Bronchial epithelial cell (primary cell): ENCODE measurements at regions not wholly inside any gene's neighbourhood (a gene's known extent, or its start where the extent isn't known, plus 50 kb on each side); places are given as distances from the start of the nearest gene placed in this dataset.

Source experiments
- DNase-seq: peaks from one replicate; pipeline ENCODE4 v3.0.0-alpha.2; 2010; ENCODE audit warnings: low read depth
- FAIRE-seq: peaks from 2 replicates; lab custom pipeline; 2011; peaks lifted over from hg19 to GRCh38; lab: Jason Lieb, UNC
- H3K27me3 ChIP-seq: 2 replicates; pipeline ENCODE4 v1.5.1; 2011; ENCODE audit warnings: low read length; ENCODE audit not compliant: control insufficient read depth, insufficient read depth
- H3K36me3 ChIP-seq: 2 replicates; pipeline ENCODE4 v1.5.1; 2011; ENCODE audit warnings: low read length; ENCODE audit not compliant: control insufficient read depth, insufficient read depth
- H3K4me3 ChIP-seq: 2 replicates; pipeline ENCODE4 v1.5.1; 2011; ENCODE audit warnings: mild to moderate bottlenecking, low read depth, low read length, control low read depth
- CTCF ChIP-seq: IDR thresholded peaks from 2 replicates; pipeline ENCODE4 v1.5.1; 2011; ENCODE audit warnings: mild to moderate bottlenecking, moderate library complexity, low read length, control low read depth, inconsistent platforms; ENCODE audit not compliant: insufficient read depth, severe bottlenecking

- DNase-seq (no peak), FAIRE-seq (peak; percentile 13)
- Histone ChIP-seq H3K36me3 (no peaks in the 10 kb centered on the region), H3K27me3 (no peaks in the 10 kb centered on the region), H3K4me3 (no peak overlapping the region)
- no peak for TF ChIP-seq CTCF
Measured at GRCh38 chr2:128371648-128372345, 53.1 kb upstream of the HS6ST1 start.

- FAIRE-seq = no peak
Measured at GRCh38 chr2:128372621-128373341, 54.1 kb upstream of the HS6ST1 start.

GRCh38 chr2:128373451-128374000 is 54.9 kb upstream of the HS6ST1 start:
- Histone ChIP-seq H3K36me3 (no peaks in the 10 kb centered on the region), H3K4me3 (no peak overlapping the region), H3K27me3 (no peaks in the 10 kb centered on the region)
- TF ChIP-seq CTCF = no peak
- FAIRE-seq (no peak), DNase-seq (peak; percentile 76)

More at GRCh38 chr2:128372621-128373341, 54.1 kb upstream of the HS6ST1 start:
- no peak overlapping the region for H3K4me3 ChIP-seq
- TF ChIP-seq CTCF = no peak
- DNase-seq = no peak
- H3K36me3 ChIP-seq = no peaks in the 10 kb centered on the region
- H3K27me3 ChIP-seq = no peaks in the 10 kb centered on the region

- DNase-seq = peak; percentile 75
- H3K4me3 ChIP-seq = no peak overlapping the region
- no peak for TF ChIP-seq CTCF
- H3K27me3 ChIP-seq = no peaks in the 10 kb centered on the region
- FAIRE-seq = no peak
- H3K36me3 ChIP-seq = no peaks in the 10 kb centered on the region
Measured at GRCh38 chr2:128374001-128374710, 55.5 kb upstream of the HS6ST1 start.

GRCh38 chr2:128374711-128375413 is 56.2 kb upstream of the HS6ST1 start:
- Histone ChIP-seq H3K36me3 (no peaks in the 10 kb centered on the region), H3K4me3 (no peak overlapping the region), H3K27me3 (no peaks in the 10 kb centered on the region)
- DNase-seq (no peak), FAIRE-seq (no peak)
- TF ChIP-seq CTCF = no peak
